ENCODE measurements at regions not wholly inside any gene's neighbourhood (a gene's known extent, or its start where the extent isn't known, plus 50 kb on each side); places are given as distances from the start of the nearest gene placed in this dataset.

DNA sequence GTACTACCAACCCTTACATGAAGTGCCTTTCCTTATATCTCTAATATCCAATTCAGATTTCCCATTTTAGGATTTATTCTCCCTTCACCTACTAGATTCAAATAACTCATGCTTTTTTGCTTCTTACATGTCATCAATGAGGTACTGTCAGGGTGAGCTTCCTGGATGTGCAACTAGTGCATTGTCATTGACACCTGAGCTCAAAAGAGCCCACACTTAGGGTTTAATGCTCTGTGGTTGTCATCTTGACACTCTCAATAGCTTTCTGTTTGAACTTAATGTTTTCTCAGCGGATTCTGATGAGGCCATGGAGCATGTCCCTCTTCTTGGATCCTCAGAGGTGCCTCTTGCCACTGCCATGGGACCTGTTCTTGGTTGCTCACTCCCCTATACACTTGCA lies 1033.3 kb upstream of the EYS start:
- H3K9me3 ChIP-seq (ENCODE audit: low read depth, low read length, poor library complexity, severe bottlenecking): peaks cover 2% of the 10 kb centered on the region
- CTCF ChIA-PET: no interaction called here
- intact Hi-C loops (cut with micrococcal nuclease; ENCODE audit: unreplicated experiment): no loop called here
- no peak for DNase-seq (ENCODE audit: low spot score)
- no peak overlapping the region for H3K27ac ChIP-seq (ENCODE audit: low read depth, low read length, poor library complexity, severe bottlenecking)
- peaks cover 2% of the 10 kb centered on the region for H3K4me1 ChIP-seq (ENCODE audit: insufficient read depth, low read length, poor library complexity, severe bottlenecking)
- BruUV-seq (replicated peaks): no TSS peak
- POLR2A ChIA-PET (ENCODE audit: low non-redundant PET): no interaction called here
- no peaks in the 10 kb centered on the region for H3K27me3 ChIP-seq (replicated peaks; ENCODE audit: insufficient read depth, low read depth, low read length, poor library complexity)
- no peak overlapping the region for H3K4me3 ChIP-seq (ENCODE audit: low read depth, low read length, poor library complexity, severe bottlenecking)
- TF ChIP-seq EZH2 (IDR thresholded peaks at IDR 0.05; ENCODE audit: borderline replicate concordance, low read depth, low read length, poor library complexity, severe bottlenecking): no peak
- TF ChIP-seq, protein P1, sequence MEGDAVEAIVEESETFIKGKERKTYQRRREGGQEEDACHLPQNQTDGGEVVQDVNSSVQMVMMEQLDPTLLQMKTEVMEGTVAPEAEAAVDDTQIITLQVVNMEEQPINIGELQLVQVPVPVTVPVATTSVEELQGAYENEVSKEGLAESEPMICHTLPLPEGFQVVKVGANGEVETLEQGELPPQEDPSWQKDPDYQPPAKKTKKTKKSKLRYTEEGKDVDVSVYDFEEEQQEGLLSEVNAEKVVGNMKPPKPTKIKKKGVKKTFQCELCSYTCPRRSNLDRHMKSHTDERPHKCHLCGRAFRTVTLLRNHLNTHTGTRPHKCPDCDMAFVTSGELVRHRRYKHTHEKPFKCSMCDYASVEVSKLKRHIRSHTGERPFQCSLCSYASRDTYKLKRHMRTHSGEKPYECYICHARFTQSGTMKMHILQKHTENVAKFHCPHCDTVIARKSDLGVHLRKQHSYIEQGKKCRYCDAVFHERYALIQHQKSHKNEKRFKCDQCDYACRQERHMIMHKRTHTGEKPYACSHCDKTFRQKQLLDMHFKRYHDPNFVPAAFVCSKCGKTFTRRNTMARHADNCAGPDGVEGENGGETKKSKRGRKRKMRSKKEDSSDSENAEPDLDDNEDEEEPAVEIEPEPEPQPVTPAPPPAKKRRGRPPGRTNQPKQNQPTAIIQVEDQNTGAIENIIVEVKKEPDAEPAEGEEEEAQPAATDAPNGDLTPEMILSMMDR (conservative IDR thresholded peaks at IDR 0.05; ENCODE audit: low read depth, low read length): no peak
- no peaks in the 10 kb centered on the region for H3K36me3 ChIP-seq (ENCODE audit: insufficient read depth, low read length, poor library complexity, severe bottlenecking)

DNA sequence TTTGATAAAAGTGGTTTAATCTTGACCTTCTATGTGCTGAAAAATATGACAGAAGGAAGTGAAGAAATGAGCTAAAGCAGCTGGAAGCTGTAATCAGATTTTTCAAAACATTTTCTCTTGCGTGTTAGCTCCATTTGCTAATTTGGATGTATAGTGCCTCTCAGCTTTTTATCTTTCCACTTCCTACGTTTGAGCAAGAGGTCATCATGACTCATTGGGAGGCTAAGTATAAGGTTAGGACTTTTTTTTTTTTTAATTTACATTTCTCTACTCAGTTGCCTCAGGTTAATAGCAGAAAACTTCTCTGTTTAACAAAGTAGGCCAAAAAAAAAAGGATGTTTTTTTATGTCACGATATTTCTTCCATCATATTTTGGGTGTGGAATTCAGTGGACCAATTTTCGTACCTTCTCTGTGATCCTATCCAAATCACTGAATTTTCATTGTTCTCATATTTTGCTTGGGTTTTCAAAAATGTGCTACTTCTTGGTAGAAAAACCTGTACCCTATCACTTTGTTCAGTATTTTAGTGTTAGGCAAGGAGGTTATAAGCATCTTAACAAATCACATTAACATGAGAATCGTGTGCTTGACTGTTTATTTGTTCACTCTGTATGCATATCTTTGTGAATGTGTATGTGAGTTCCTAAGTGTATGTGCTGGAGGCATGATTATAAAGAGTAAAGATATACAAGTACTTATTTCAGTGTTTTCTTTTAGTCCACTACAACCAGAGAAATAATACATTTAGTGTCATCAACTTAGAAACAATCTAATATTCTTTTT lies 1028.3 kb upstream of the EYS start:
- Histone ChIP-seq H3K27ac (ENCODE audit: low read depth, low read length, poor library complexity, severe bottlenecking) (no peak overlapping the region), H3K4me3 (ENCODE audit: low read depth, low read length, poor library complexity, severe bottlenecking) (no peak overlapping the region), H3K36me3 (ENCODE audit: insufficient read depth, low read length, poor library complexity, severe bottlenecking) (no peaks in the 10 kb centered on the region), H3K9me3 (ENCODE audit: low read depth, low read length, poor library complexity, severe bottlenecking) (no peaks in the 10 kb centered on the region), H3K27me3 (replicated peaks; ENCODE audit: insufficient read depth, low read depth, low read length, poor library complexity) (no peaks in the 10 kb centered on the region), H3K4me1 (ENCODE audit: insufficient read depth, low read length, poor library complexity, severe bottlenecking) (peaks cover 26% of the 10 kb centered on the region)
- no TSS peak for BruUV-seq (replicated peaks)
- TF ChIP-seq, protein P1 (conservative IDR thresholded peaks at IDR 0.05; ENCODE audit: low read depth, low read length): no peak
- no peak for TF ChIP-seq EZH2 (IDR thresholded peaks at IDR 0.05; ENCODE audit: borderline replicate concordance, low read depth, low read length, poor library complexity, severe bottlenecking)
- POLR2A ChIA-PET (ENCODE audit: low non-redundant PET): no interaction called here
- CTCF ChIA-PET: no interaction called here
- intact Hi-C loops (cut with micrococcal nuclease; ENCODE audit: unreplicated experiment): no loop called here
- peak; percentile 62 for DNase-seq (ENCODE audit: low spot score)

DNA sequence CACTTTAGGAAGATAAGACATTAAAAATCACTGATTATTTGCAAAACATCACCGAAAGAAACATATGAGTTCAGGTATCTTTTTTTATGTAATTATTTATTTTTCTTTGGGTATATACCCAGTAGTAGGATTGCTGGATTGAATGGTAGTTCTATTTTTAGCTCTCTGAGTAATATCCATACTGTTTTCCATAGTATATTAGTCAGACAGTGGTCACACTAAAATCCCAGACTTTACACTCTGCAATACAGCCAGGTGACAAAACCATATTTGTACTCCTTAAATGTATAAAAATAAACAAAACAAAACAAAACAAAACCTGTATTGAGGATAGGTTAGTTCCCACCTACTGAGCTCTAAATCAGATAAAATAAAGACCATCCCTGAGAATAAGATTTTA lies 1024.3 kb upstream of the EYS start:
- no peak overlapping the region for H3K4me3 ChIP-seq (ENCODE audit: low read depth, low read length, poor library complexity, severe bottlenecking)
- peaks cover 33% of the 10 kb centered on the region for H3K4me1 ChIP-seq (ENCODE audit: insufficient read depth, low read length, poor library complexity, severe bottlenecking)
- no peak overlapping the region for H3K27ac ChIP-seq (ENCODE audit: low read depth, low read length, poor library complexity, severe bottlenecking)
- BruUV-seq (replicated peaks): no TSS peak
- no peak for TF ChIP-seq EZH2 (IDR thresholded peaks at IDR 0.05; ENCODE audit: borderline replicate concordance, low read depth, low read length, poor library complexity, severe bottlenecking)
- TF ChIP-seq, protein P1 (conservative IDR thresholded peaks at IDR 0.05; ENCODE audit: low read depth, low read length): no peak
- DNase-seq (ENCODE audit: low spot score): peak; percentile 6
- CTCF ChIA-PET: no interaction called here
- intact Hi-C loops (cut with micrococcal nuclease; ENCODE audit: unreplicated experiment): no loop called here
- no peaks in the 10 kb centered on the region for H3K36me3 ChIP-seq (ENCODE audit: insufficient read depth, low read length, poor library complexity, severe bottlenecking)
- no peaks in the 10 kb centered on the region for H3K9me3 ChIP-seq (ENCODE audit: low read depth, low read length, poor library complexity, severe bottlenecking)
- POLR2A ChIA-PET (ENCODE audit: low non-redundant PET): no interaction called here
- H3K27me3 ChIP-seq (replicated peaks; ENCODE audit: insufficient read depth, low read depth, low read length, poor library complexity): no peaks in the 10 kb centered on the region

All from A673 (cell line).